Prostate gland (tissue), 2 donors: ENCODE measurements at regions not wholly inside any gene's neighbourhood (a gene's known extent, or its start where the extent isn't known, plus 50 kb on each side); places are given as distances from the start of the nearest gene placed in this dataset.

Source experiments
- DNase-seq: peaks from one replicate; pipeline ENCODE4 v3.0.0-alpha.2; 2019; ENCODE audit warnings: low spot score
- H3K27ac ChIP-seq, 2 donors: fragments of 200-600 bp; sonication (generic); 2 replicates each; pipeline ENCODE4 v1.5.1; 2017 to 2019
- H3K27me3 ChIP-seq: fragments of 200-600 bp; sonication (generic); replicated peaks from 2 replicates; pipeline ENCODE4 v1.5.1; 2019; ENCODE audit not compliant: insufficient read depth
- H3K36me3 ChIP-seq, 2 donors: fragments of 200-600 bp; sonication (generic); 1 replicate in 1 of 2; 2 replicates in 1 of 2; pipeline versions ENCODE4 v1.5.1 to v1.8.1; 2017 to 2019
- H3K4me1 ChIP-seq: fragments of 200-600 bp; sonication (generic); replicated peaks from 2 replicates; pipeline ENCODE4 v1.5.1; 2019
- H3K4me3 ChIP-seq, 2 donors: fragments of 200-600 bp; sonication (generic); 2 replicates each; pipeline ENCODE4 v1.5.1; 2017 to 2019
- H3K9me3 ChIP-seq: fragments of 200-600 bp; sonication (generic); 2 replicates; pipeline ENCODE4 v1.5.1; 2017
- CTCF ChIP-seq, 4 experiments: fragments of 200-600 bp in 2 of 4; fragments of 450-650 bp in 2 of 4; sonication (generic) in 2 of 4; IDR thresholded peaks; 1 replicate in 3 of 4; 2 replicates in 1 of 4; pipeline ENCODE4 v1.5.1; 2016 to 2019; ENCODE audit warnings: antibody characterized with exemption in 4 of 4, mild to moderate bottlenecking in 2 of 4, moderate library complexity in 2 of 4
- POLR2A ChIP-seq: fragments of 450-650 bp; IDR thresholded peaks from one replicate; pipeline ENCODE4 v1.6.1; 2016; ENCODE audit warnings: antibody characterized with exemption, mild to moderate bottlenecking
- POLR2AphosphoS5 ChIP-seq: sonication (generic); formaldehyde crosslinking; IDR thresholded peaks from one replicate; pipeline ENCODE4 v1.6.1; 2017; ENCODE audit warnings: antibody characterized with exemption
- WGBS: methylation state at CpG from one replicate; pipeline ENCODE4 v1.1.5; 2018; 5-methylcytosine and 5-hydroxymethylcytosine counted together
- intact Hi-C: fragments of 100-400 bp; cut with DNase I; formaldehyde crosslinking; loops from one replicate; pipeline ENCODE4 v1.14.2; 2022

GRCh38 chr20:39631557-39631956 lies 669.4 kb downstream of the DHX35 start:
- DNase-seq, result no peak
- no peaks in the 10 kb centered on the region for H3K36me3 ChIP-seq
- intact Hi-C loops, result no loop called here
- TF ChIP-seq POLR2AphosphoS5 (no peak), CTCF (IDR thresholded peaks at IDR 0.05) (no peak), POLR2A (no peak)
- no peaks in the 10 kb centered on the region for H3K4me1 ChIP-seq
- no peak overlapping the region for H3K27ac ChIP-seq
- no peaks in the 10 kb centered on the region for H3K27me3 ChIP-seq
- no peak overlapping the region for H3K4me3 ChIP-seq
- H3K9me3 ChIP-seq, result no peaks in the 10 kb centered on the region

DNA sequence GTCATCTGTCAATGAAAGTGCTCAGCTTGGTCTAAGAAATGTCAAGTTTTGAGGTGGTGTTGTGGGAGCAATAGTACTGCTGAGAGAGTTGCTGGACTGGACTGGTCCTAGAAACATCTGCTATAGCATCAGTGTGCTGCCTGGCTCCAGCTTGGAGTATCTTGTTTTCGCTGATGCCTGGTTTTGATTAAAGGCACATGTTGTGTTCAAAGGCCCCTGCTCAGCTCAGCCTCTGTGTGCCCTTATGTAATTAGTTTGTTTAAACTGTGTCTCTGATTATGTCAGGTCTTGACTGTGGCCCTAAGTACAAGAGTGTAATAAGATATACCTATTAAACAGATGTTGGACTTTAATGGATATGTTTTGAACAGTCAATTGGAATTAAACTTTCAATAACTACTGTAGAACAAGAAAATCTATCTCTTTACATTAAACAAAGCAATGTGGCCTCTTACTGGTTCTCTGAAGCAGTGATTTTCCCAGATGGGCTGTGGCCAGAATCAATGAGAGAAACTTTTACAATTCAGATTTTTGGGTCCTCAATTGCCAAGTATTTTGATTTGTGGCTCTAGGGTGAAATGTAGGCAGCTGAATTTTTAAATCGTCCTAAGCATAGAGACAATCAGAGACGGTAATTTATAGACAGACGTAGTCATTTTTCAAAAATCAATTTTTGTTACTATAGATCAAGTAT lies 668.2 kb downstream of the DHX35 start:
- intact Hi-C loops, result no loop called here
- no peaks in the 10 kb centered on the region for H3K4me1 ChIP-seq
- no peak for TF ChIP-seq POLR2AphosphoS5
- TF ChIP-seq POLR2A, result no peak
- no peak for TF ChIP-seq CTCF (IDR thresholded peaks at IDR 0.05)
- DNase-seq, result no peak
- no peaks in the 10 kb centered on the region for H3K9me3 ChIP-seq
- no peak overlapping the region for H3K4me3 ChIP-seq
- no peak overlapping the region for H3K27ac ChIP-seq
- H3K36me3 ChIP-seq, result no peaks in the 10 kb centered on the region
- no peaks in the 10 kb centered on the region for H3K27me3 ChIP-seq
- 85% methylated on average over 4 of the region's 4 CpGs for WGBS

GRCh38 chr20:39627765-39628164 lies 665.6 kb downstream of the DHX35 start:
- Histone ChIP-seq H3K27ac (no peak overlapping the region), H3K36me3 (no peaks in the 10 kb centered on the region), H3K4me1 (no peaks in the 10 kb centered on the region), H3K27me3 (no peaks in the 10 kb centered on the region), H3K9me3 (no peaks in the 10 kb centered on the region), H3K4me3 (no peak overlapping the region)
- TF ChIP-seq POLR2AphosphoS5, result no peak
- no peak for TF ChIP-seq CTCF (IDR thresholded peaks at IDR 0.05)
- TF ChIP-seq POLR2A, result no peak
- 100% methylated on average over 1 of the region's 1 CpG for WGBS
- DNase-seq, result no peak
- intact Hi-C loops, result no loop called here

- H3K4me3 ChIP-seq, result no peak overlapping the region
- no peaks in the 10 kb centered on the region for H3K9me3 ChIP-seq
- WGBS, result 65% methylated on average over 1 of the region's 1 CpG
- H3K27ac ChIP-seq, result no peak overlapping the region
- intact Hi-C loops, result no loop called here
- no peaks in the 10 kb centered on the region for H3K27me3 ChIP-seq
- no peak for DNase-seq
- H3K4me1 ChIP-seq, result no peaks in the 10 kb centered on the region
- H3K36me3 ChIP-seq, result no peaks in the 10 kb centered on the region
- TF ChIP-seq POLR2A (no peak), CTCF (IDR thresholded peaks at IDR 0.05) (no peak), POLR2AphosphoS5 (no peak)
These were observed 662.2 kb downstream of the DHX35 start for GRCh38 chr20:39624316-39624715.

DNA sequence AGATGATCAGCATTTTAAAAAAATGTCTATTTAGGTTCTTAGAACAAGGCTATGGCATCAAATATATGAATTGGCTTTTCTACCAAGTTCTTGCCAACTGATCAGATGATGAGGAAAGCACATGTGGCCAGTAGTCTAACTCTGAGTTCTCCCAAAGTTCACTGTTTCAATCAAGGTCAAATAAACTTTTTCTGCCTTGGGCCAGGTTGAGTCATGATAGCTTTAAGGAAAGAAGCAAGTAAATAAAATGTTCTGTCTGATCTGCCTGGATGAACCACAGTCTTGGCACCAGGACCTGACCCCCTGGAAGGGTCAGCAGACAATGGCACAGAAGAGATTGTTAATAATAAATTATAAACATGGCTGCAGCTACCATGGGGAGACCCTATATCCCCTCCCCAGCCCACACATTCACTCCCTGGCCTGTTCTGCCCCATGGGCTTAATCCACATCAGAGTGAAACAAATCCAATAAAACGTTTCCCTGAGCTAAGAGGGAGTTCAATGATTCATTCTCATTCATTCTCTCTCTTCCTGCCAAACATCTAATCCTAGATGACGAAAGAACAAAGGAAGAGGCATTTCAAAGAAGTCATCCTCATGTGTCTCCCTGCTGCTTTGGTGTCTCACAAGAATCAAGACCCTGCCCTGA lies 661.6 kb downstream of the DHX35 start:
- Histone ChIP-seq H3K9me3 (no peaks in the 10 kb centered on the region), H3K36me3 (no peaks in the 10 kb centered on the region), H3K27me3 (no peaks in the 10 kb centered on the region), H3K4me1 (no peaks in the 10 kb centered on the region), H3K27ac (no peak overlapping the region), H3K4me3 (no peak overlapping the region)
- DNase-seq, result no peak
- 11% methylated on average over 2 of the region's 2 CpGs for WGBS
- TF ChIP-seq POLR2A (no peak), CTCF (IDR thresholded peaks at IDR 0.05) (no peak), POLR2AphosphoS5 (no peak)
- intact Hi-C loops, result no loop called here
